ENCODE measurements at regions not wholly inside any gene's neighbourhood (a gene's known extent, or its start where the extent isn't known, plus 50 kb on each side); places are given as distances from the start of the nearest gene placed in this dataset.

DNA sequence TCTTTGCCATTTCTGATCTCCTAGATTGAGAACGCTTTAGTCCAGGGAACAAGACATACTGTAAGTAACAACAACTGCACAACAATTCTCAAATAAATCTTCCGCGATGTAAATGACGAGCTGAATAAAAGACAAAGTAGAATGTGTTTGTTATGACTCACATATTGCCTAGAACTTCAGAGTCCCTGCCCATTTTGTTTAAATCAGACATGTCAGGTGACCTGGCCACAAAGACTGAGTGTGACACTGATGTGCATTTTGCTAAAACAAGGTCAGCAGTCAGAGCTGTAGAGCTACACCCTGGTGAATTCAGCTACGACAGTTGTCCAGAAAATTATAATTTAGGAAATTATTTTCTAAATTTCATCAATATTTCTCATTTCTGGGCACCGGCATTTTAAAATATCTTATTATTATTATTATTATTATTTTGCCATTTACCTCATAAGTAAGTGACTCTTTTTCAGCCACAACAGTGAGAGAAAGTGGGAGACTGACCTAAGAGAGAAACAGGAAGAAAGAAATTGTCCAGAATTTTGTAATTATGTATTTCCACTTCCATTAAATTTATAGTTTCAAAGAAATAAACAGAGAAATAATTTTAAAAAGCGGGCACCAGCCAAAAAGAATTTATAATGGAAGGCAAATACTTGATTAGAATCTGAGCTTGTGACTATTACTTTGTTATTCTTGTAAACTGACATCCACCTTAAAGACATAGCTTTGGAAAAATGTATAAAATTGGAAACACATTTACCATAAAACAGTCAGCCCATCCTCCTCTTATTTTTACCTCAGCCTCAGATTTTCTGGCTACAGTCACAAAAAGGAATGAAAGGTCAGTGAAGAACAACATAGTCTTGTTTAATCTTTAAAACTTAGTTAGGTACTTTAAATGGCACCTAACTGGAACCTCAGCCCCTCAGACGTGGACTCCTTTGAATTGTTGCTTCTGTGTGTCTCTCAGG, 157.0 kb upstream of the CITED2 start:
- Histone ChIP-seq H3K27ac (peak overlapping the region; percentile 1 to 48 (median 30)), H3K4me3 (no peak overlapping the region), H3K4me1 (peaks cover 0 to 31% (median 2%) of the 10 kb centered on the region in 4 donors), H3K27me3 (no peaks in the 10 kb centered on the region), H3K36me3 (no peaks in the 10 kb centered on the region), H3K9me3 (no peaks in the 10 kb centered on the region)
- DNase-seq: peak in 2 of 3 donors; percentile 38 to 68
- TF ChIP-seq POLR2A (IDR thresholded peaks at IDR 0.05): no peak
- TF ChIP-seq, protein P1, sequence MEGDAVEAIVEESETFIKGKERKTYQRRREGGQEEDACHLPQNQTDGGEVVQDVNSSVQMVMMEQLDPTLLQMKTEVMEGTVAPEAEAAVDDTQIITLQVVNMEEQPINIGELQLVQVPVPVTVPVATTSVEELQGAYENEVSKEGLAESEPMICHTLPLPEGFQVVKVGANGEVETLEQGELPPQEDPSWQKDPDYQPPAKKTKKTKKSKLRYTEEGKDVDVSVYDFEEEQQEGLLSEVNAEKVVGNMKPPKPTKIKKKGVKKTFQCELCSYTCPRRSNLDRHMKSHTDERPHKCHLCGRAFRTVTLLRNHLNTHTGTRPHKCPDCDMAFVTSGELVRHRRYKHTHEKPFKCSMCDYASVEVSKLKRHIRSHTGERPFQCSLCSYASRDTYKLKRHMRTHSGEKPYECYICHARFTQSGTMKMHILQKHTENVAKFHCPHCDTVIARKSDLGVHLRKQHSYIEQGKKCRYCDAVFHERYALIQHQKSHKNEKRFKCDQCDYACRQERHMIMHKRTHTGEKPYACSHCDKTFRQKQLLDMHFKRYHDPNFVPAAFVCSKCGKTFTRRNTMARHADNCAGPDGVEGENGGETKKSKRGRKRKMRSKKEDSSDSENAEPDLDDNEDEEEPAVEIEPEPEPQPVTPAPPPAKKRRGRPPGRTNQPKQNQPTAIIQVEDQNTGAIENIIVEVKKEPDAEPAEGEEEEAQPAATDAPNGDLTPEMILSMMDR (IDR thresholded peaks at IDR 0.05): no peak

DNA sequence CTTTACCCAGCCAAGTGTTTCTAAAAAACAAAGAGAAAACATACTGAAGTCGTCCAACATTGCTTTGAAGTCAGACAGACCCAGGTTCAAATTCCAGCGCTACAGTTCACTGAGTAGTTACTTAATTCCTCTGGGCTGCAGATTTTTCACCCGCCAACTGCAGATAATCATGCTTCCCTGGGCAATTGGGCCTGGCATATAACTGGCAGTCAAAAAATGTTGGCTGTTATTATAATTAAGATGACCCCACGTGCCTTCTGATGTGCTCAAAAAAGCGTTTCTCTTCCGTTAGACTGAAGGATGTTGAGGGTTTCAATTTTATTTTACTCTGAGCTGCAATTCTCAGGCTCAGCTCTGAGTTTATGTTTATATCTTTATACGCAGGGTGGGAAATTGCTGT, 156.1 kb upstream of the CITED2 start:
- TF ChIP-seq POLR2A (IDR thresholded peaks at IDR 0.05): no peak
- TF ChIP-seq, protein P1 (IDR thresholded peaks at IDR 0.05): no peak
- Histone ChIP-seq H3K4me1 (peaks cover 0 to 27% (median 2%) of the 10 kb centered on the region in 4 donors), H3K36me3 (no peaks in the 10 kb centered on the region), H3K9me3 (no peaks in the 10 kb centered on the region), H3K4me3 (no peak overlapping the region), H3K27ac (peak overlapping the region; percentile 1 to 48 (median 30)), H3K27me3 (no peaks in the 10 kb centered on the region)
- no peak for DNase-seq

DNA sequence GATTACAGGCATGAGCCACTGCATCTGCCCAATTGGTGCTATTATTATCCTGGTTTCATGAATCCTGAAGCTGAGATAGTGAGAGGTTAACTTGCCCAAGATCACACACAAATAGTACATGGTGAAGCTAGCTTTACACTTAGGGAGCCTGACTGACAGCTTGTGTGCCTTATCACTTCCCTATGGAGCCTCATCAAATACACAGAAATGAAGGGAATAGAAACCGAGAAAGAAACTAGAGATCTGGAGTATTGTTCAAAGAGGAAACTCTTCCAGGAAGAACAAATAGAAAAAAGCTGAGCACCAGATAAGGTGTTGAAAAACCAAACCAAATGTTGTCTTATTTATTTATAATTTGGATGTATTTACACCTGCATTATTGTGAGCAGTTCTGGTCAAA, 155.0 kb upstream of the CITED2 start:
- Histone ChIP-seq H3K36me3 (no peaks in the 10 kb centered on the region), H3K27ac (no peak overlapping the region), H3K9me3 (no peaks in the 10 kb centered on the region), H3K4me3 (no peak overlapping the region), H3K27me3 (no peaks in the 10 kb centered on the region), H3K4me1 (peaks cover 0 to 16% (median 0%) of the 10 kb centered on the region in 4 donors)
- DNase-seq: no peak
- TF ChIP-seq, protein P1 (IDR thresholded peaks at IDR 0.05): no peak
- no peak for TF ChIP-seq POLR2A (IDR thresholded peaks at IDR 0.05)

DNA sequence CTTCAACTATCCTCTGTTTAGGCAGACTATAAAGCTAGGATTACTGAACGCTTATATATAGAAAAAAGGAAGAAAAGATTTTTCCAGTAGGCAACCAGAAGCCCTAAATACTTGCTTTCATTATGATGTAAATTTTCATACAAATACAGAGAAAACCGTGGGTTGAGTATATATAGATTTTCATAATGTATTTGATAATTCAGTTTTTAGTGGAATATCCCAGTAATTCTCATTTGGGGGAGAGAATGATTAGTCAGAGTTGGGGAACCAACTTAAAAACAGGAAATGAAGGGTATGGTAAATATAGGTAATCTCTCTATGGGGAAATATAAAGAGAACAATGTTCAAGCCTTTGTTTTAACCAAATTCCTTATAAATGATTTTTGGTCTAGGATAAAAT, 154.0 kb upstream of the CITED2 start:
- Histone ChIP-seq H3K27ac (no peak overlapping the region), H3K4me1 (peaks cover 0 to 6% (median 0%) of the 10 kb centered on the region in 4 donors), H3K4me3 (no peak overlapping the region), H3K9me3 (no peaks in the 10 kb centered on the region), H3K27me3 (no peaks in the 10 kb centered on the region), H3K36me3 (no peaks in the 10 kb centered on the region)
- DNase-seq: no peak
- TF ChIP-seq POLR2A (IDR thresholded peaks at IDR 0.05): no peak
- TF ChIP-seq, protein P1 (IDR thresholded peaks at IDR 0.05): no peak

DNA sequence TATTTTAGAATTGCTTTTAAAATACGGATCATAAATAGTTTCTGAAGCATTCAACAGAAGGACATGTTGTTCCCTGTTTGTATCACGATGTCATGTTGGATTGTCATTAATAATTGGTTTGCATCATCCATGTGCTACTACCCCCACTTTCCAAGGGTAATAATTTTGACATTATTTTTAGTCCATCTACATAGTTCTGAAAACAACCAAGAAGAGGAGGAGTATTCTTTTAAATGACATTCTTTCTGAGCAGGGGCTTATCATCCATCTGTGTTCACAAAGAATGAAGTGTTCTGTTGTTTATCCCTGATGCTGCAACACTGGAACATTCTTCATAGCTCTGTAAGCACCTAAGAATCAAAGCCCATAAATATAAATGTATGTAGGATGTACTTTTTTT, 151.0 kb upstream of the CITED2 start:
- Histone ChIP-seq H3K36me3 (no peaks in the 10 kb centered on the region), H3K27me3 (no peaks in the 10 kb centered on the region), H3K4me3 (no peak overlapping the region), H3K9me3 (no peaks in the 10 kb centered on the region), H3K27ac (no peak overlapping the region), H3K4me1 (no peaks in the 10 kb centered on the region)
- TF ChIP-seq POLR2A (IDR thresholded peaks at IDR 0.05): no peak
- TF ChIP-seq, protein P1 (IDR thresholded peaks at IDR 0.05): no peak
- no peak for DNase-seq

Data from Peyer's patch (tissue), 4 donors.